ENCODE measurements at regions not wholly inside any gene's neighbourhood (a gene's known extent, or its start where the extent isn't known, plus 50 kb on each side); places are given as distances from the start of the nearest gene placed in this dataset.

- H3K9me3 Mint-ChIP-seq: peaks cover 5% of the 10 kb centered on the region
- DNase-seq (ENCODE audit: low spot score in 2 of 2, unreplicated experiment in 2 of 2): no peak
- TF ChIP-seq CTCF (IDR thresholded peaks at IDR 0.05; ENCODE audit: unreplicated experiment): no peak
Measured at GRCh38 chr17:36714789-36715188, 113.4 kb downstream of the MRM1 start.

GRCh38 chr17:36715951-36716350 lies 114.6 kb downstream of the MRM1 start:
- Mint-ChIP-seq H3K4me3 (no peak overlapping the region), H3K36me3 (no peaks in the 10 kb centered on the region), H3K27me3 (ENCODE audit: low read depth) (peaks cover 32% of the 10 kb centered on the region), H3K9me3 (peaks cover 5% of the 10 kb centered on the region), H3K4me1 (no peaks in the 10 kb centered on the region), H3K27ac (no peak overlapping the region)
- no peak for DNase-seq (ENCODE audit: low spot score in 2 of 2, unreplicated experiment in 2 of 2)
- TF ChIP-seq CTCF (IDR thresholded peaks at IDR 0.05; ENCODE audit: unreplicated experiment): no peak

More at GRCh38 chr17:36714789-36715188, 113.4 kb downstream of the MRM1 start:
- H3K27me3 Mint-ChIP-seq (ENCODE audit: low read depth): peaks cover 38% of the 10 kb centered on the region
- no peak overlapping the region for H3K27ac Mint-ChIP-seq
- H3K36me3 Mint-ChIP-seq: no peaks in the 10 kb centered on the region
- no peak overlapping the region for H3K4me3 Mint-ChIP-seq
- H3K4me1 Mint-ChIP-seq: no peaks in the 10 kb centered on the region

- Mint-ChIP-seq H3K27me3 (ENCODE audit: low read depth) (peaks cover 25% of the 10 kb centered on the region), H3K4me1 (peaks cover 8% of the 10 kb centered on the region), H3K9me3 (peaks cover 5% of the 10 kb centered on the region), H3K36me3 (no peaks in the 10 kb centered on the region), H3K4me3 (no peak overlapping the region), H3K27ac (no peak overlapping the region)
- DNase-seq (ENCODE audit: low spot score in 2 of 2, unreplicated experiment in 2 of 2): no peak
- TF ChIP-seq CTCF (IDR thresholded peaks at IDR 0.05; ENCODE audit: unreplicated experiment): no peak
Measured at GRCh38 chr17:36717088-36717487, 115.7 kb downstream of the MRM1 start.

GRCh38 chr17:36720131-36720530 lies 118.7 kb downstream of the MRM1 start:
- peaks cover 5% of the 10 kb centered on the region for H3K9me3 Mint-ChIP-seq
- H3K27me3 Mint-ChIP-seq (ENCODE audit: low read depth): peaks cover 12% of the 10 kb centered on the region
- H3K27ac Mint-ChIP-seq: no peak overlapping the region
- no peaks in the 10 kb centered on the region for H3K36me3 Mint-ChIP-seq
- H3K4me3 Mint-ChIP-seq: no peak overlapping the region
- no peak for DNase-seq (ENCODE audit: low spot score in 2 of 2, unreplicated experiment in 2 of 2)
- peaks cover 13% of the 10 kb centered on the region for H3K4me1 Mint-ChIP-seq
- no peak for TF ChIP-seq CTCF (IDR thresholded peaks at IDR 0.05; ENCODE audit: unreplicated experiment)

GRCh38 chr17:36721560-36722120 lies 120.3 kb downstream of the MRM1 start:
- peaks cover 19% of the 10 kb centered on the region for H3K27me3 Mint-ChIP-seq (ENCODE audit: low read depth)
- DNase-seq (ENCODE audit: low spot score in 2 of 2, unreplicated experiment in 2 of 2): no peak
- H3K36me3 Mint-ChIP-seq: no peaks in the 10 kb centered on the region
- H3K27ac Mint-ChIP-seq: no peak overlapping the region
- peaks cover 13% of the 10 kb centered on the region for H3K4me1 Mint-ChIP-seq
- peak overlapping the region; percentile 62 for H3K4me3 Mint-ChIP-seq
- no peak for TF ChIP-seq CTCF (IDR thresholded peaks at IDR 0.05; ENCODE audit: unreplicated experiment)
- H3K9me3 Mint-ChIP-seq: peaks cover 5% of the 10 kb centered on the region

Measured in mesothelial cell of epicardium (in vitro differentiated cells).